Tibial artery (tissue), 4 donors: ENCODE measurements at regions not wholly inside any gene's neighbourhood (a gene's known extent, or its start where the extent isn't known, plus 50 kb on each side); places are given as distances from the start of the nearest gene placed in this dataset.

Experiments
- DNase-seq, 2 donors: peaks; one replicate each; pipeline ENCODE4 v3.0.0-alpha.2; 2019
- H3K27ac ChIP-seq, 2 donors: fragments of 200-600 bp; sonication (generic) in 1 of 2; 1 replicate in 1 of 2; 2 replicates in 1 of 2; pipeline ENCODE4 v1.5.1; 2018 to 2019; ENCODE audit warnings: mild to moderate bottlenecking in 1 of 2
- H3K27me3 ChIP-seq, 2 donors: fragments of 200-600 bp; sonication (generic) in 1 of 2; one replicate each; pipeline versions ENCODE4 v1.5.1 to v1.6.0; 2016 to 2019
- H3K36me3 ChIP-seq, 3 donors: fragments of 200-600 bp; sonication (generic) in 2 of 3; one replicate each; pipeline ENCODE4 v1.5.1; 2016 to 2019; ENCODE audit warnings: mild to moderate bottlenecking in 2 of 3
- H3K4me1 ChIP-seq, 4 donors: fragments of 200-600 bp; sonication (generic) in 2 of 4; 1 replicate in 3 of 4; 2 replicates in 1 of 4; pipeline ENCODE4 v1.5.1; 2016 to 2019
- H3K4me3 ChIP-seq, 2 donors: fragments of 200-600 bp; sonication (generic) in 1 of 2; 1 replicate in 1 of 2; 2 replicates in 1 of 2; pipeline ENCODE4 v1.5.1; 2018 to 2019; ENCODE audit warnings: mild to moderate bottlenecking in 2 of 2
- H3K9me3 ChIP-seq, 3 donors: fragments of 200-600 bp; sonication (generic) in 1 of 3; one replicate each; pipeline ENCODE4 v1.5.1; 2016 to 2019
- intact Hi-C: fragments of 100-400 bp; cut with DNase I; formaldehyde crosslinking; loops from one replicate; pipeline ENCODE4 v1.15.0; 2023; ENCODE audit warnings: low total_unique reads
- TF ChIP-seq, protein P1 (sequence below), 2 experiments: fragments of 200-600 bp in 1 of 2; fragments of 450-650 bp in 1 of 2; IDR thresholded peaks; one replicate each; pipeline ENCODE4 v1.5.1; 2017 to 2019; ENCODE audit warnings: antibody characterized with exemption in 2 of 2, mild to moderate bottlenecking in 1 of 2, moderate library complexity in 1 of 2

DNA sequence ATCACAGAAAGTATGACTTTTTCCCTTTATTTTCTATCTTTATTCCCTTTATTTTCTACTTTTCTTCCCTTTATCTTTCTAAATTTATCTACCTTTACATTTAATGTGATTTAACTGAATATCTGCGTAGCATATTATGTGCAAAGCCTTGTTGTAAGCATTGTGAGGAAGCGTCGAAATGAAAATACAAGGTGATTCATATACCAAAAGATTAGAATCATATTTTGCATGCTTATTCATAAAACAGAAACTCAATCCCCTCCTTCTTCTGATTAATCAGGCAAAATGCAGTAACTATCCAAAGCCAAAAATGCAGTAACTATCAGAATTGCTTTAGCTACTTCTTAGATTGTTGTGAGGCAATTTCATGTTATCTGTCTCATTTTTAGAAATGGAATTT lies 393.0 kb downstream of the CDH19 start:
- intact Hi-C loops: no loop called here

GRCh38 chr18:66209656-66210055 lies 394.2 kb downstream of the CDH19 start:
- intact Hi-C loops: no loop called here
- no peaks in the 10 kb centered on the region for H3K4me1 ChIP-seq
- H3K9me3 ChIP-seq: no peaks in the 10 kb centered on the region

More for the DNA sequence above, 393.0 kb downstream of the CDH19 start:
- no peak for DNase-seq
- H3K4me1 ChIP-seq: no peaks in the 10 kb centered on the region
- no peaks in the 10 kb centered on the region for H3K36me3 ChIP-seq
- H3K27me3 ChIP-seq: no peaks in the 10 kb centered on the region
- H3K27ac ChIP-seq: no peak overlapping the region
- no peaks in the 10 kb centered on the region for H3K9me3 ChIP-seq
- H3K4me3 ChIP-seq: no peak overlapping the region
- TF ChIP-seq, protein P1, sequence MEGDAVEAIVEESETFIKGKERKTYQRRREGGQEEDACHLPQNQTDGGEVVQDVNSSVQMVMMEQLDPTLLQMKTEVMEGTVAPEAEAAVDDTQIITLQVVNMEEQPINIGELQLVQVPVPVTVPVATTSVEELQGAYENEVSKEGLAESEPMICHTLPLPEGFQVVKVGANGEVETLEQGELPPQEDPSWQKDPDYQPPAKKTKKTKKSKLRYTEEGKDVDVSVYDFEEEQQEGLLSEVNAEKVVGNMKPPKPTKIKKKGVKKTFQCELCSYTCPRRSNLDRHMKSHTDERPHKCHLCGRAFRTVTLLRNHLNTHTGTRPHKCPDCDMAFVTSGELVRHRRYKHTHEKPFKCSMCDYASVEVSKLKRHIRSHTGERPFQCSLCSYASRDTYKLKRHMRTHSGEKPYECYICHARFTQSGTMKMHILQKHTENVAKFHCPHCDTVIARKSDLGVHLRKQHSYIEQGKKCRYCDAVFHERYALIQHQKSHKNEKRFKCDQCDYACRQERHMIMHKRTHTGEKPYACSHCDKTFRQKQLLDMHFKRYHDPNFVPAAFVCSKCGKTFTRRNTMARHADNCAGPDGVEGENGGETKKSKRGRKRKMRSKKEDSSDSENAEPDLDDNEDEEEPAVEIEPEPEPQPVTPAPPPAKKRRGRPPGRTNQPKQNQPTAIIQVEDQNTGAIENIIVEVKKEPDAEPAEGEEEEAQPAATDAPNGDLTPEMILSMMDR (IDR thresholded peaks at IDR 0.05): no peak

DNA sequence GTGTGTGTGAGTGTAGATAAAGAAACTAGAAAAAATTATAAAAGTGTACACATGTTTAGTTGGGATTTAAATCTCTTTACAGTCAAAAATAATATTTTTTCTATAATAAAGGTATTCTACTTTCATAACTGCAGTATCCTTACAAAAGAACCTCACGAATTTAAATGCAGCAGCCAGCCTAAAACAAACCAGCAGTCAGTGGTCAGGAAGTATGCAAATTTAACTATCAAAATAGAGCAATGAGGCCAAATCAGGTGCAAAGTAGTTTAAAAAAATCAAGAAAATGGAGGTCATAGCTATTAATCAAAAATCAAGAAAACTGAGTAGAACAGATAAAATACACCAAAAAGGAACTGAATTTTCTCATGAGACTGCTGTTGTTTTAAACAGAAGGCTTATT lies 407.1 kb downstream of the CDH19 start:
- H3K36me3 ChIP-seq: no peaks in the 10 kb centered on the region
- no peak overlapping the region for H3K4me3 ChIP-seq
- TF ChIP-seq, protein P1 (IDR thresholded peaks at IDR 0.05): no peak
- intact Hi-C loops: no loop called here
- no peaks in the 10 kb centered on the region for H3K4me1 ChIP-seq
- H3K27me3 ChIP-seq: no peaks in the 10 kb centered on the region
- H3K9me3 ChIP-seq: no peaks in the 10 kb centered on the region
- H3K27ac ChIP-seq: no peak overlapping the region
- no peak for DNase-seq

More at GRCh38 chr18:66209656-66210055, 394.2 kb downstream of the CDH19 start:
- Histone ChIP-seq H3K4me3 (no peak overlapping the region), H3K36me3 (no peaks in the 10 kb centered on the region), H3K27ac (no peak overlapping the region), H3K27me3 (no peaks in the 10 kb centered on the region)
- no peak for DNase-seq
- TF ChIP-seq, protein P1 (IDR thresholded peaks at IDR 0.05): no peak

GRCh38 chr18:66193938-66194337 lies 410.0 kb downstream of the CDH19 start:
- no peak for DNase-seq
- Histone ChIP-seq H3K9me3 (no peaks in the 10 kb centered on the region), H3K27ac (no peak overlapping the region), H3K27me3 (no peaks in the 10 kb centered on the region), H3K4me1 (no peaks in the 10 kb centered on the region), H3K4me3 (no peak overlapping the region), H3K36me3 (no peaks in the 10 kb centered on the region)
- TF ChIP-seq, protein P1 (IDR thresholded peaks at IDR 0.05): no peak
- intact Hi-C loops: no loop called here

GRCh38 chr18:66193394-66193793 lies 410.5 kb downstream of the CDH19 start:
- Histone ChIP-seq H3K4me3 (no peak overlapping the region), H3K9me3 (no peaks in the 10 kb centered on the region), H3K4me1 (no peaks in the 10 kb centered on the region), H3K36me3 (no peaks in the 10 kb centered on the region), H3K27me3 (no peaks in the 10 kb centered on the region), H3K27ac (no peak overlapping the region)
- no peak for DNase-seq
- TF ChIP-seq, protein P1 (IDR thresholded peaks at IDR 0.05): no peak
- intact Hi-C loops: no loop called here

DNA sequence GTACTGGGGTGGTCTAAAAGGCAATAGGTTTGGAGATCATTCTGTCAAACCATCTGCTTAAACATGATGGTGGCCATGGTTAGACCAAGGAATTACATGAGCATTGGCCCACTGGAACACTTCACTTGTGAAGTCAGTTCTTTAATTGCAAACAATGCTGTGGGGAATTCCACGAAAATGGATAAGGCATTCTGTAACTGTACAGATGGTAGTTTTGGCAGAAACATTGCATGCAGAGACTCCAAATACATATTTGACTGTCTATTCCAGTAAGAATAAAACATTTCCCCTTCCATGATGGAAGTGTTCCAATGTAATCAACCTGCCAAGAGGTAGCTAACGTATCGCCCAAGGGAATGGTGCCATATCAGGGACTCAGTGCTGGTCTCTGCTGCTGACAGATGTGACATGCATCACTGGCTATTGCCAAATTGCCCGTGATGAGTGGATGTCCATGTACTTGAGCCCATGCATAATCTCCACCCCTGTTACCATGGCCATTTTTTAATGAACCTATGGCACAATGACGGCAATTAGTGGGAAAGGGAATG lies 417.9 kb downstream of the CDH7 start:
- Histone ChIP-seq H3K27me3 (no peaks in the 10 kb centered on the region), H3K9me3 (no peaks in the 10 kb centered on the region), H3K27ac (no peak overlapping the region), H3K36me3 (no peaks in the 10 kb centered on the region), H3K4me1 (no peaks in the 10 kb centered on the region), H3K4me3 (no peak overlapping the region)
- TF ChIP-seq, protein P1 (IDR thresholded peaks at IDR 0.05): no peak
- intact Hi-C loops: no loop called here
- DNase-seq: no peak
